OCI-LY7 (cell line): ENCODE measurements at regions not wholly inside any gene's neighbourhood (a gene's known extent, or its start where the extent isn't known, plus 50 kb on each side); places are given as distances from the start of the nearest gene placed in this dataset.

ENCODE experiments used
- EZH2phosphoT487 ChIP-seq: fragments of 200-600 bp; sonication (generic); IDR thresholded peaks from 2 replicates; pipeline ENCODE4 v1.6.1; 2018; ENCODE audit warnings: low read depth, borderline replicate concordance, mild to moderate bottlenecking, mixed run types, antibody characterized with exemption, low read length, moderate library complexity, mixed read lengths
- TF ChIP-seq, protein P1 (sequence below): fragments of 200-600 bp; sonication (generic); conservative IDR thresholded peaks from 2 replicates; pipeline ENCODE4 v1.5.1; 2014; ENCODE audit warnings: mild to moderate bottlenecking, antibody characterized with exemption, low read length, moderate library complexity, mixed read lengths

DNA sequence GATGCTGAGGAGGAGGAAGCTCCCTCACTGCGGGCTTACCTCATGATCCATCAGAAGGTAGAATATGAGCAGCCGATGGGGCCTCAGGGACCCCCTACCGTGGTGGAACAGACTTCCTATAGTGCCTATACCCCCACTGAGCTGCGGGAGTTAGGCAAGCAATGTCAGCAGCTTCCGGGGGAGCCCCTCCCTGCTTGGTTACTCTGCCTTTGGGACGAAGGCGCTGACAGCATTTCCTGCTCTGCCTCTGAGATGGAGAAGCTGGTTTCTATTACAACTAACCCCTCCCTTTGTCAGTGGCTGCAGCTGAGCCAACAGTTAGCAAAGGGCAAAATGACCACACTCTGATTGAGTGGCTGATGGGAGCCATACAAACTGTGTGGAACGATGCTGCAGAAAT lies 430.7 kb downstream of the IDS start:
- TF ChIP-seq, protein P1, sequence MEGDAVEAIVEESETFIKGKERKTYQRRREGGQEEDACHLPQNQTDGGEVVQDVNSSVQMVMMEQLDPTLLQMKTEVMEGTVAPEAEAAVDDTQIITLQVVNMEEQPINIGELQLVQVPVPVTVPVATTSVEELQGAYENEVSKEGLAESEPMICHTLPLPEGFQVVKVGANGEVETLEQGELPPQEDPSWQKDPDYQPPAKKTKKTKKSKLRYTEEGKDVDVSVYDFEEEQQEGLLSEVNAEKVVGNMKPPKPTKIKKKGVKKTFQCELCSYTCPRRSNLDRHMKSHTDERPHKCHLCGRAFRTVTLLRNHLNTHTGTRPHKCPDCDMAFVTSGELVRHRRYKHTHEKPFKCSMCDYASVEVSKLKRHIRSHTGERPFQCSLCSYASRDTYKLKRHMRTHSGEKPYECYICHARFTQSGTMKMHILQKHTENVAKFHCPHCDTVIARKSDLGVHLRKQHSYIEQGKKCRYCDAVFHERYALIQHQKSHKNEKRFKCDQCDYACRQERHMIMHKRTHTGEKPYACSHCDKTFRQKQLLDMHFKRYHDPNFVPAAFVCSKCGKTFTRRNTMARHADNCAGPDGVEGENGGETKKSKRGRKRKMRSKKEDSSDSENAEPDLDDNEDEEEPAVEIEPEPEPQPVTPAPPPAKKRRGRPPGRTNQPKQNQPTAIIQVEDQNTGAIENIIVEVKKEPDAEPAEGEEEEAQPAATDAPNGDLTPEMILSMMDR = no peak
- TF ChIP-seq EZH2phosphoT487 = no peak
